K562 (cell line): ENCODE measurements at regions not wholly inside any gene's neighbourhood (a gene's known extent, or its start where the extent isn't known, plus 50 kb on each side); places are given as distances from the start of the nearest gene placed in this dataset.

Experiments used
- ATAC-seq: fragments of 200-7000 bp; cut with Tn5 transposase; 3 replicates; pipeline ENCODE4 v1.9.1; 2020; ENCODE audit warnings: moderate library complexity
- BruUV-seq: library from RNA; stranded (reverse); fragments of 400-500 nt; replicated peaks from 2 replicates; lab custom pipeline; 2021; lab: Mats Ljungman, UMichigan
- CTCF ChIA-PET: fragments of 300-600 bp; formaldehyde crosslinking; extraction: SDS; loops from one replicate; lab custom pipeline; 2021; ENCODE audit warnings: low intra/inter-chr PET ratio; lab: Yijun Ruan, JAX
- POLR2A ChIA-PET: fragments of 300-600, 350-650 bp; sonication (Branson Sonifier 250); formaldehyde crosslinking; extraction: SDS; loops from one replicate; lab custom pipeline; 2021; ENCODE audit warnings: antibody characterized with exemption, inconsistent platforms; lab: Yijun Ruan, JAX
- DNase-seq, 4 experiments: peaks; one replicate each; pipeline versions ENCODE4 v3.0.0 to v3.0.0-alpha.2; 2011 to 2018; ENCODE audit warnings: low spot score in 3 of 4, mixed read lengths in 3 of 4; ENCODE audit errors: extremely low read depth in 1 of 4
- FAIRE-seq: peaks from 2 replicates; lab custom pipeline; 2011; peaks lifted over from hg19 to GRCh38; lab: Jason Lieb, UNC
- H2AFZ ChIP-seq: 2 replicates; pipeline ENCODE4 v1.6.0; 2011; ENCODE audit warnings: low read depth, low read length, control low read depth, inconsistent platforms
- H3K27ac ChIP-seq: fragments of 200-600 bp; 3 replicates; pipeline ENCODE4 v1.8.0; 2011; ENCODE audit warnings: low read depth, mild to moderate bottlenecking, control low read depth, inconsistent platforms, low read length, moderate library complexity, mixed read lengths; ENCODE audit errors: extremely low read depth
- H3K27me3 ChIP-seq, 2 experiments: fragments of 300-600 bp in 1 of 2; 2 replicates in 1 of 2; 3 replicates in 1 of 2; pipeline versions ENCODE4 v1.6.0 to v1.8.0; 2011; ENCODE audit warnings: inconsistent platforms in 2 of 2, low read length in 2 of 2, mild to moderate bottlenecking in 1 of 2, mixed read lengths in 1 of 2, moderate library complexity in 1 of 2; ENCODE audit not compliant: control insufficient read depth in 2 of 2, insufficient read depth in 2 of 2
- H3K36me3 ChIP-seq: fragments of 300-600 bp; 3 replicates; pipeline ENCODE4 v1.8.0; 2011; ENCODE audit warnings: mild to moderate bottlenecking, low read length, inconsistent platforms; ENCODE audit not compliant: control insufficient read depth, insufficient read depth
- H3K4me1 ChIP-seq, 2 experiments: fragments of 200-600 bp in 1 of 2; replicated peaks in 1 of 2; 2 replicates in 1 of 2; 3 replicates in 1 of 2; pipeline versions ENCODE4 v1.5.1 to v1.8.0; 2011; ENCODE audit warnings: inconsistent platforms in 2 of 2, low read length in 2 of 2, mild to moderate bottlenecking in 1 of 2, mixed read lengths in 1 of 2, moderate library complexity in 1 of 2; ENCODE audit not compliant: control insufficient read depth in 2 of 2, insufficient read depth in 2 of 2
- H3K4me2 ChIP-seq: 2 replicates; pipeline ENCODE4 v1.6.1; 2011; ENCODE audit warnings: low read length, control low read depth, inconsistent platforms, mixed read lengths; ENCODE audit not compliant: insufficient read depth
- H3K4me3 ChIP-seq: fragments of 200-600 bp; sonication (generic), shearing (Covaris generic); 2 replicates; pipeline ENCODE4 v1.5.1; 2016; ENCODE audit warnings: control low read depth, inconsistent platforms
- H3K79me2 ChIP-seq: fragments of 200-600 bp; 3 replicates; pipeline ENCODE4 v1.8.0; 2011; ENCODE audit warnings: low read length, inconsistent platforms; ENCODE audit not compliant: control insufficient read depth, insufficient read depth
- H3K9ac ChIP-seq, 2 experiments: 2 replicates each; pipeline versions ENCODE4 v1.6.0 to v1.6.1; 2011; ENCODE audit warnings: low read depth in 2 of 2, low read length in 2 of 2, control low read depth in 1 of 2, inconsistent platforms in 1 of 2, mild to moderate bottlenecking in 1 of 2, mixed read lengths in 1 of 2; ENCODE audit not compliant: insufficient read depth in 1 of 2
- H3K9me1 ChIP-seq: one replicate; pipeline ENCODE4 v1.6.0; 2011; ENCODE audit warnings: inconsistent platforms, mild to moderate bottlenecking, low read length, moderate library complexity; ENCODE audit not compliant: control insufficient read depth, insufficient read depth
- H3K9me3 ChIP-seq: replicated peaks from 2 replicates; pipeline ENCODE4 v1.5.1; 2011; ENCODE audit warnings: low read depth, low read length, inconsistent platforms; ENCODE audit not compliant: control insufficient read depth, insufficient read depth
- H4K20me1 ChIP-seq: replicated peaks from 2 replicates; pipeline ENCODE4 v1.6.1; 2011; ENCODE audit warnings: low read length, inconsistent platforms, mixed read lengths; ENCODE audit not compliant: control insufficient read depth, insufficient read depth
- EWSR1 ChIP-seq: fragments of 450-650 bp; IDR thresholded peaks from 2 replicates; pipeline ENCODE4 v1.6.1; 2018; ENCODE audit warnings: borderline replicate concordance, mild to moderate bottlenecking, low read depth, moderate library complexity; ENCODE audit not compliant: partially characterized antibody
- FOXA1 ChIP-seq: fragments of 450-650 bp; IDR thresholded peaks from 2 replicates; pipeline ENCODE4 v1.6.1; 2016; ENCODE audit warnings: mild to moderate bottlenecking, borderline replicate concordance
- JUN ChIP-seq, 2 experiments: sonication (generic) in 1 of 2; formaldehyde crosslinking in 1 of 2; IDR thresholded peaks; 2 replicates each; pipeline versions ENCODE4 v1.6.1 to v1.8.0; 2012 to 2022; ENCODE audit warnings: borderline replicate concordance in 2 of 2, mild to moderate bottlenecking in 2 of 2, improper control_type of control experiment in 1 of 2, low read depth in 1 of 2, low read length in 1 of 2, missing genetic modification reagents in 1 of 2
- KAT7 ChIP-seq: sonication (generic); formaldehyde crosslinking; IDR thresholded peaks from 2 replicates; pipeline ENCODE4 v1.8.0; 2022; ENCODE audit warnings: missing genetic modification reagents, mild to moderate bottlenecking, borderline replicate concordance
- NEUROD1 ChIP-seq: fragments of 150-350 bp; IDR thresholded peaks from 2 replicates; pipeline ENCODE4 v1.6.1; 2014; ENCODE audit warnings: borderline replicate concordance, low read length, low read depth; ENCODE audit not compliant: partially characterized antibody
- POLR2B ChIP-seq: fragments of 450-650 bp; IDR thresholded peaks from 2 replicates; pipeline ENCODE4 v1.6.1; 2018; ENCODE audit warnings: low read depth; ENCODE audit not compliant: partially characterized antibody
- PYGO2 ChIP-seq: fragments of 450-650 bp; IDR thresholded peaks from 2 replicates; pipeline ENCODE4 v1.6.1; 2016; ENCODE audit warnings: mild to moderate bottlenecking, missing genetic modification characterization, moderate library complexity, missing compliant biosample characterization
- RB1 ChIP-seq: fragments of 450-650 bp; IDR thresholded peaks from 2 replicates; pipeline ENCODE4 v1.6.1; 2017; ENCODE audit warnings: low read depth, mild to moderate bottlenecking
- SMC3 ChIP-seq: conservative IDR thresholded peaks from 2 replicates; pipeline ENCODE4 v1.6.1; 2011; ENCODE audit warnings: low read depth, low read length, improper control_type of control experiment; ENCODE audit not compliant: insufficient read depth
- TFAM ChIP-seq: fragments of 250-450 bp; sonication (Bioruptor Pico); conservative IDR thresholded peaks from 2 replicates; pipeline ENCODE4 v1.5.0; 2021; ENCODE audit warnings: mild to moderate bottlenecking, moderate library complexity
- XRCC3 ChIP-seq: fragments of 450-650 bp; IDR thresholded peaks from 2 replicates; pipeline ENCODE4 v1.6.1; 2017; ENCODE audit warnings: mild to moderate bottlenecking, moderate library complexity
- ZNF134 ChIP-seq: fragments of 250-450 bp; sonication (Bioruptor Pico); conservative IDR thresholded peaks from 2 replicates; pipeline ENCODE4 v1.4.0; 2020
- ZNF384 ChIP-seq: IDR thresholded peaks from 2 replicates; pipeline ENCODE4 v1.6.1; 2012; ENCODE audit warnings: low read depth, low read length, improper control_type of control experiment
- ZNF717 ChIP-seq: fragments of 250-450 bp; sonication (Bioruptor Pico); IDR thresholded peaks from 2 replicates; pipeline ENCODE4 v1.5.0; 2021
- WGBS: fragments of 100-300 bp; shearing (Covaris generic); methylation state at CpG from one replicate; pipeline ENCODE4 v1.1.6; 2016; ENCODE audit warnings: low coverage, mixed read lengths; ENCODE audit not compliant: insufficient coverage; ENCODE audit errors: missing lambda C conversion rate; 5-methylcytosine and 5-hydroxymethylcytosine counted together
- in situ Hi-C: fragments of 300-500 bp; cut with MboI; formaldehyde crosslinking; loops from 4 replicates; pipeline ENCODE4 v1.15.0; 2018; ENCODE audit warnings: inconsistent platforms, mixed read lengths
- intact Hi-C: fragments of 100-400 bp; cut with micrococcal nuclease; formaldehyde crosslinking; loops from 2 replicates; pipeline ENCODE4 v1.14.2; 2022
- TF ChIP-seq, protein P1 (sequence below), 2 experiments: fragments of 450-650 bp; IDR thresholded peaks; 2 replicates each; pipeline ENCODE4 v1.6.1; 2016

DNA sequence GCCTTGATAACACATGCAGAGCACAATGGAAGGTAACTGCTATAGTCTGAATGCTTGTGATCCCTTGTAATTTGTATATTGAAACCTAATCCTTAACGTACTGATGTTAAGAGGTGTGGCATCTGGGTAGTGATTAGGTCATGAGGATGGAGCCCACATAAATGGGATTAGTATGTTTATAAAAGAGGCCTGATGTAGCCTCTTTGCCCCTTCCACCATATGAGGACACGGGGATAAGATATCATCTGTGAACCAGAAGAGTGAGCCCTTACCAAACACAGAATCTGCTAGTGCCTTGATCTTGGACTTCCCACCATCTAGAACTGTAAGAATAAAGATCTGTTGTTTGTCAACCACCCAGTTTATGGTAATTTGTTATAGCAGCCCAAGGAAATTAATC lies 1074.2 kb upstream of the INTU start:
- WGBS, result 50% methylated on average over 2 of the region's 2 CpGs
- no peaks in the 10 kb centered on the region for H3K27me3 ChIP-seq
- no peak overlapping the region for H3K9ac ChIP-seq
- CTCF ChIA-PET, result no interaction called here
- FAIRE-seq, result no peak
- in situ Hi-C loops, result no loop called here
- H2AFZ ChIP-seq, result no peak overlapping the region
- H3K36me3 ChIP-seq, result peaks cover 19% of the 10 kb centered on the region; the same call in 2 of the 3 replicates
- no peaks in the 10 kb centered on the region for H3K4me1 ChIP-seq
- no peak for TF ChIP-seq RB1
- no peak for TF ChIP-seq NEUROD1
- no peak for TF ChIP-seq TFAM (CRISPR knock-in tag)
- no peak for TF ChIP-seq ZNF134 (CRISPR knock-in tag)
- no peak for TF ChIP-seq EWSR1
- TF ChIP-seq FOXA1, result no peak
- no peak for TF ChIP-seq ZNF717 (CRISPR knock-in tag)
- TF ChIP-seq POLR2B, result no peak
- no peak for TF ChIP-seq KAT7 (CRISPR knock-in tag)
- no peak for TF ChIP-seq SMC3
- no peak for TF ChIP-seq PYGO2
- TF ChIP-seq XRCC3, result no peak
- TF ChIP-seq, protein P1, sequence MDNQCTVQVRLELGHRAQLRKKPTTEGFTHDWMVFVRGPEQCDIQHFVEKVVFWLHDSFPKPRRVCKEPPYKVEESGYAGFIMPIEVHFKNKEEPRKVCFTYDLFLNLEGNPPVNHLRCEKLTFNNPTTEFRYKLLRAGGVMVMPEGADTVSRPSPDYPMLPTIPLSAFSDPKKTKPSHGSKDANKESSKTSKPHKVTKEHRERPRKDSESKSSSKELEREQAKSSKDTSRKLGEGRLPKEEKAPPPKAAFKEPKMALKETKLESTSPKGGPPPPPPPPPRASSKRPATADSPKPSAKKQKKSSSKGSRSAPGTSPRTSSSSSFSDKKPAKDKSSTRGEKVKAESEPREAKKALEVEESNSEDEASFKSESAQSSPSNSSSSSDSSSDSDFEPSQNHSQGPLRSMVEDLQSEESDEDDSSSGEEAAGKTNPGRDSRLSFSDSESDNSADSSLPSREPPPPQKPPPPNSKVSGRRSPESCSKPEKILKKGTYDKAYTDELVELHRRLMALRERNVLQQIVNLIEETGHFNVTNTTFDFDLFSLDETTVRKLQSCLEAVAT (IDR thresholded peaks at IDR 0.05), result no peak
- no peak for TF ChIP-seq JUN (IDR thresholded peaks at IDR 0.05; ENCODE audit: borderline replicate concordance, low read depth, low read length)
- TF ChIP-seq JUN (CRISPR knock-in tag; IDR thresholded peaks at IDR 0.05; ENCODE audit: borderline replicate concordance), result no peak
- TF ChIP-seq ZNF384, result no peak
- TF ChIP-seq, all 486 proteins: peak for 0
- no TSS peak for BruUV-seq
- Histone ChIP-seq H3K4me2 (no peak overlapping the region), H3K4me3 (no peak overlapping the region), H3K27ac (no peak overlapping the region), H3K79me2 (peaks cover 52% of the 10 kb centered on the region), H3K9me1 (no peaks in the 10 kb centered on the region), H4K20me1 (no peaks in the 10 kb centered on the region), H3K9me3 (no peaks in the 10 kb centered on the region)
- ATAC-seq, result peak; percentile 38; the same call in 2 of the 3 replicates
- intact Hi-C loops, result no loop called here
- POLR2A ChIA-PET, result no interaction called here
- no peak for DNase-seq
